ENCODE measurements at regions not wholly inside any gene's neighbourhood (a gene's known extent, or its start where the extent isn't known, plus 50 kb on each side); places are given as distances from the start of the nearest gene placed in this dataset.
A peak's percentile ranks its signal among the peaks of the same experiment; 100 is the strongest.

DNA sequence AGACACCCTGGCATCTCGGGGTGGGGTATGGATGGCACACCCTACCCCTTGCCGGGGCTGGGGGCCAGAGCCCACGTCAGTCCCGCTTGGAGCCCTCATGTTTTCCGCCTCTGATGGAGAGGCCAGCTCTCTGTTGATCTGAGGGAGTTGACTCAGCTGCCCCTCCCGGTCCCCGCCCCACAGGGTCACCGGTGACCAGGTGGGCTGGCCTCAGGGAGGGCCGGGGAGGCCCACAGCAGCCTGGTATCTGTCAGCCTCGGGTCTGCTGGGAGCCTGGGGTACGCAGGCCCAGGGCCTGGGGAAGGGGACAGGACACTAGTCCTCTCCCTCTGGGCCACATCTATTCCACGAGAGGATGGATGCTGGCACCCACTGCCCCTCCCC, 109.5 kb upstream of the CIBAR2 start:
- no peak for TF ChIP-seq CTCF (IDR thresholded peaks at IDR 0.05; ENCODE audit: extremely low read depth, insufficient read depth, missing control alignments)
- in situ Hi-C loops (cut with MboI; ENCODE audit: low pct_unique_long_range_greater_than_20kb, low sequenced_read_pairs, unreplicated experiment): no loop called here

GRCh38 chr16:85222155-85222863, 110.0 kb upstream of the CIBAR2 start:
- in situ Hi-C loops (cut with MboI; ENCODE audit: low pct_unique_long_range_greater_than_20kb, low sequenced_read_pairs, unreplicated experiment): no loop called here
- TF ChIP-seq CTCF (IDR thresholded peaks at IDR 0.05; ENCODE audit: extremely low read depth, insufficient read depth, missing control alignments): no peak
- DNase-seq (ENCODE audit: low spot score): no peak

More for the DNA sequence above, 109.5 kb upstream of the CIBAR2 start:
- no peak for DNase-seq (ENCODE audit: low spot score)

- DNase-seq (ENCODE audit: low spot score): no peak
- in situ Hi-C loops (cut with MboI; ENCODE audit: low pct_unique_long_range_greater_than_20kb, low sequenced_read_pairs, unreplicated experiment): no loop called here
- TF ChIP-seq CTCF (IDR thresholded peaks at IDR 0.05; ENCODE audit: extremely low read depth, insufficient read depth, missing control alignments): no peak
Measured at GRCh38 chr16:85225257-85225656, 113.0 kb upstream of the CIBAR2 start.

DNA sequence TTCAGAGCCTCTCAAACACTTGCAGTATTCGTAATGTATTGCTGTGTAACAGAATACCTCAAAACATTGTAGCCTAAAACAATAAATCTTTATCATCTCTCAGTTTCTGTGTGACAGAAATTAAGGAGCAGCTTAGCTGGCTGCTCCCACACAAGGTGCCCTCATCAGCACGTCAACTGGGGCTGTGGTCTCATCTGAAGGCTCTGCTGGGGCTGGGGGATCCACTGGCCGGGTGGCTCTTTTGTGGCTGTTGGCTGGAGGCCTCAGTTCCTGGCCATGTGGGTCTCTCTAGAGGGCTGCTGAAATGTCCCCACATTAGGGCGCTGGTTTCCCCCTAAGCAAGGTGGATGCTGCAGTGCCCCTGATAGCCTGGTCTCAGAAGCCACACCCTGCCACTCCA, 113.4 kb upstream of the CIBAR2 start:
- TF ChIP-seq CTCF (IDR thresholded peaks at IDR 0.05; ENCODE audit: extremely low read depth, insufficient read depth, missing control alignments): no peak
- in situ Hi-C loops (cut with MboI; ENCODE audit: low pct_unique_long_range_greater_than_20kb, low sequenced_read_pairs, unreplicated experiment): no loop called here
- DNase-seq (ENCODE audit: low spot score): no peak

- in situ Hi-C loops (cut with MboI; ENCODE audit: low pct_unique_long_range_greater_than_20kb, low sequenced_read_pairs, unreplicated experiment): no loop called here
- peak; percentile 91 for DNase-seq (ENCODE audit: low spot score)
- TF ChIP-seq CTCF (IDR thresholded peaks at IDR 0.05; ENCODE audit: extremely low read depth, insufficient read depth, missing control alignments): no peak
Measured at GRCh38 chr16:85227084-85227945, 115.0 kb upstream of the CIBAR2 start.

DNA sequence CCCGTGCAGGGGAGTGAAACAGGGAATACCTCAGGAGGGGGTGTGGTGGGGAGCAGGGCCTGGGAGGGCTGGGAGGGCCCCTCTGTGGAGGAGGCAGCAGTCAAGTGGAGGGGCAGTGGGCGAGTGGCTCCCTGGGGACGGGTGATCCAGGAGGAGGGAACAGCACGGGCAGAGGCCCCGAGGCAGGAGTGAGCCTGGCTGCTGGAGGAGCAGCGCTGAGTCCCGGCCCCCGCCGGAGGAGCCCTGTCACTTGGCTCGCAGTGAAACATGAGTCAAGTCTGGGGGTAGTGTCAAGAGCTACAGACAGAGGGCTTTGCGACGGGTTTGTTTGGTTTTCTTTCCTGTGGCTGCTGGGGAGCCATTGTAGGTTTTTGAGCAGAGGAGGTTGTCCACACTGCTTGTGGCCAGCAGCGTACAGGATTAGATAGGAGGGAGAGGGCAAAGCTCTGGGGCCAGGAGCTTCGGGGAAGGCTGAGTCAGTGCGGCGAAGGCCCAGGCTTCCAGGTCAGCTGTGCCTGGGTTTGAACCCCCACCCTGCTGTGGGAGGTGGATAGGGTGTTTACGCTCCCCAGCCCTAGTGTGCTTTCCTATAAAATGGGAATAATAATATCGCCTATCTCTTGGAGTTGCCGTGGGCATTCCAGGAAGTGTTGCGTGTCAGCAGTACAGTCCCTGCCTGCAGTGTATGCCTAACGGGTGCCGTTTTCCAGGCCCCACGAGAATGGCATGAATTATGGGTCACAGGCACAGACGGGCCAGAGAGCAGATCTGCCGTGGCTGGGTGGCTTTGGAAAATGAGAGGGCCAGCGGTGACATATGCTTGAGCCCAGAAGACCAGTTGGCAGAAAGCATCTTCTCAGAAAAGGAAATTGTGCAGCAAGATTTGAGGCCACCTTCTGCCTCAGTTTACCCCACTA, 115.9 kb upstream of the CIBAR2 start:
- DNase-seq (ENCODE audit: low spot score): peak; percentile 66
- in situ Hi-C loops (cut with MboI; ENCODE audit: low pct_unique_long_range_greater_than_20kb, low sequenced_read_pairs, unreplicated experiment): no loop called here
- TF ChIP-seq CTCF (IDR thresholded peaks at IDR 0.05; ENCODE audit: extremely low read depth, insufficient read depth, missing control alignments): no peak
